Activated B cell treated with CpG ODN at 0.5 μM for 24 hours (primary cell): ENCODE measurements at regions not wholly inside any gene's neighbourhood (a gene's known extent, or its start where the extent isn't known, plus 50 kb on each side); places are given as distances from the start of the nearest gene placed in this dataset.

Experiments
- ATAC-seq: fragments of 200-7000 bp; cut with Tn5 transposase; one replicate; pipeline ENCODE4 v1.10.0; 2021; ENCODE audit warnings: low read depth, mild to moderate bottlenecking, moderate library complexity
- CTCF ChIA-PET: fragments of 350-600 bp; sonication (Branson Sonifier 250); formaldehyde crosslinking; loops from one replicate; lab custom pipeline; 2021; ENCODE audit warnings: antibody characterized with exemption; lab: Charles Lee
- POLR2A ChIA-PET: fragments of 350-600 bp; sonication (Branson Sonifier 250); formaldehyde crosslinking; loops from one replicate; lab custom pipeline; 2021; ENCODE audit warnings: antibody characterized with exemption; lab: Charles Lee
- DNase-seq: peaks from one replicate; pipeline ENCODE4 v3.0.0; 2022
- H3K27ac Mint-ChIP-seq: one replicate; pipeline ENCODE4 v1.8.0; 2020; ENCODE audit warnings: mixed read lengths
- H3K27me3 Mint-ChIP-seq: one replicate; pipeline ENCODE4 v1.8.0; 2021; ENCODE audit warnings: mixed read lengths
- H3K36me3 Mint-ChIP-seq: one replicate; pipeline ENCODE4 v1.8.0; 2021; ENCODE audit warnings: low read depth, mixed read lengths
- H3K4me1 Mint-ChIP-seq: one replicate; pipeline ENCODE4 v1.8.0; 2021; ENCODE audit warnings: mixed read lengths
- H3K4me3 Mint-ChIP-seq: one replicate; pipeline ENCODE4 v1.8.0; 2020; ENCODE audit warnings: mild to moderate bottlenecking, mixed read lengths
- H3K9me3 Mint-ChIP-seq: one replicate; pipeline ENCODE4 v1.8.0; 2020; ENCODE audit warnings: mixed read lengths
- intact Hi-C: fragments of 100-400 bp; cut with micrococcal nuclease; formaldehyde crosslinking; loops from one replicate; pipeline ENCODE4 v1.15.1; 2024
- TF ChIP-seq, protein P1 (sequence below): fragments of 200-600 bp; IDR thresholded peaks from one replicate; pipeline ENCODE4 v1.8.0; 2022; ENCODE audit warnings: antibody characterized with exemption, mild to moderate bottlenecking

DNA sequence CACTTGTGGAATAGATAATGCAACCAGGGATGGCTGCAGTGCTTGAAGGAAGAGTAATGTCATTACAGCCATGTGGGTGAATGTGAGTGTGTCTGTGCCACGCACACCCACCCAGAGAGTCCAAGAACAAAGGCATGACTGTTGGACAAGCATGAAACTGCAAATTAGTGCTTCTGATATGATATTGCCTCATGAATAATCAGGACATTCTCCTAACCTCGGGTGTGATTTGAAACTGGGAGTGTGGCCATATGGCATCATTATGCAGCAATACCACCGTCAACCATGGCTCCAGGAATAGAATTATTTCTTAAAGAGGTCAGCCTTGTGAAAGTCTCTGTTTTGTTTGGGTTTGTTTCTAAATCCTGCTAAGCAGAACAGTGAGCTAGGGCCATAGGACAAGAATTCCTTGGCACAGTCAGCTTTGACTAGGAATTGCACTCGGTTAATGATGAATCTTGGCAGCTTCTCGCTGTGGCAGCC, 678.0 kb upstream of the RAB6C start:
- ChIA-PET CTCF (no interaction called here), POLR2A (no interaction called here)
- ATAC-seq (no peak), DNase-seq (no peak)
- Mint-ChIP-seq H3K9me3 (peaks cover 3% of the 10 kb centered on the region), H3K4me3 (no peak overlapping the region), H3K36me3 (no peaks in the 10 kb centered on the region), H3K27me3 (peaks cover 12% of the 10 kb centered on the region), H3K4me1 (no peaks in the 10 kb centered on the region), H3K27ac (no peak overlapping the region)
- TF ChIP-seq, protein P1, sequence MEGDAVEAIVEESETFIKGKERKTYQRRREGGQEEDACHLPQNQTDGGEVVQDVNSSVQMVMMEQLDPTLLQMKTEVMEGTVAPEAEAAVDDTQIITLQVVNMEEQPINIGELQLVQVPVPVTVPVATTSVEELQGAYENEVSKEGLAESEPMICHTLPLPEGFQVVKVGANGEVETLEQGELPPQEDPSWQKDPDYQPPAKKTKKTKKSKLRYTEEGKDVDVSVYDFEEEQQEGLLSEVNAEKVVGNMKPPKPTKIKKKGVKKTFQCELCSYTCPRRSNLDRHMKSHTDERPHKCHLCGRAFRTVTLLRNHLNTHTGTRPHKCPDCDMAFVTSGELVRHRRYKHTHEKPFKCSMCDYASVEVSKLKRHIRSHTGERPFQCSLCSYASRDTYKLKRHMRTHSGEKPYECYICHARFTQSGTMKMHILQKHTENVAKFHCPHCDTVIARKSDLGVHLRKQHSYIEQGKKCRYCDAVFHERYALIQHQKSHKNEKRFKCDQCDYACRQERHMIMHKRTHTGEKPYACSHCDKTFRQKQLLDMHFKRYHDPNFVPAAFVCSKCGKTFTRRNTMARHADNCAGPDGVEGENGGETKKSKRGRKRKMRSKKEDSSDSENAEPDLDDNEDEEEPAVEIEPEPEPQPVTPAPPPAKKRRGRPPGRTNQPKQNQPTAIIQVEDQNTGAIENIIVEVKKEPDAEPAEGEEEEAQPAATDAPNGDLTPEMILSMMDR, result no peak
- intact Hi-C loops, result no loop called here

DNA sequence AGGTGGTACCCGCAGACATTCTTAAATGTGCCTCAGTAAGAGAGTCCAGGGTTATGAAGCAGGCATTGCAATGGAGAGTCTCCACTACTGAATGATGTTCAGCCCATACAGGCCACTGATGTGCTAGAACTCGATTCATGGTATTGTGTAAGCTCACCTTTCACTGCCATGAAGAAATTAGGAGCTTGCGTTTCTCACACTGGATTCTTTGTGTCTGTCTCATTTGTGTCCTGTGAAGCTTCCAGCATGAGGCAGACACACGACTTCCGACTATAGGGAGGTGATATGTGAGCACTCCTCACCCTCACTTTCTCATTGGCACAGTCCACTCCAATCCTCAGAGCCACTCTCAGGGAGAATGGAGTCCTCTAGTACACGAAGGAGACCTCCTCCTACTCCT, 677.4 kb upstream of the RAB6C start:
- DNase-seq, result no peak
- H3K27me3 Mint-ChIP-seq, result peaks cover 12% of the 10 kb centered on the region
- H3K4me1 Mint-ChIP-seq, result no peaks in the 10 kb centered on the region
- intact Hi-C loops, result no loop called here
- ChIA-PET CTCF (no interaction called here), POLR2A (no interaction called here)
- no peaks in the 10 kb centered on the region for H3K36me3 Mint-ChIP-seq
- no peak overlapping the region for H3K27ac Mint-ChIP-seq
- TF ChIP-seq, protein P1, result no peak
- no peak for ATAC-seq
- H3K9me3 Mint-ChIP-seq, result peaks cover 3% of the 10 kb centered on the region
- H3K4me3 Mint-ChIP-seq, result no peak overlapping the region

DNA sequence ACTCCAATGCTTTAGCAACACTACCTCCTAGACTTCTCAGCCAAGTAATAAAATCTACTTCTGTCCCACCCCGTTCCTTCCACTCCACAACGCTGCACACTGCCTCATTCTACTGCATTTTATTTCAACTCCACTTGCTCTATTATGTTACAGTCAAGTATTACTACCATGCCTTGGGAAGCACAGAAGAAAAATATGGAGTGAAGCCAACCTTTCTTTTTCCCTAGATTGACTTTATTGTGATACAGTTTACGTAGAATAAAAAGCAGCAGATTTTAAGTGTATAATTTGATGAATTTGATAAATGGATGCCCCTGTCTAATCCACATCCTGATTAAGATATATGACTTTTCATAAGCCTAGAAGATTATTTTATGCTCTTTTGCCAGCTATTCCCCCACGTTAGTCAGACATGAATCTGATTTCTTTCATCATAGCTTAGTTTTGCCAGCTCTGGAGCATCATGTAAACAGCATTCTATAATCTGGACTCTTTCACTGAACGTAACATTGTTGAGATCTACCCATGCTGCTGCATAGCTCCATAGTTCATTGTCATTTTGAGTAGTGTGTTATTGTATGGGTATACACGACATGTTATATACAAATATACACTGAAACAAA, 676.8 kb upstream of the RAB6C start:
- Mint-ChIP-seq H3K36me3 (no peaks in the 10 kb centered on the region), H3K4me1 (no peaks in the 10 kb centered on the region), H3K27ac (no peak overlapping the region), H3K27me3 (peaks cover 12% of the 10 kb centered on the region), H3K4me3 (no peak overlapping the region), H3K9me3 (peaks cover 3% of the 10 kb centered on the region)
- intact Hi-C loops, result no loop called here
- TF ChIP-seq, protein P1, result no peak
- ATAC-seq, result no peak
- POLR2A ChIA-PET, result no interaction called here
- DNase-seq, result no peak
- CTCF ChIA-PET, result no interaction called here

DNA sequence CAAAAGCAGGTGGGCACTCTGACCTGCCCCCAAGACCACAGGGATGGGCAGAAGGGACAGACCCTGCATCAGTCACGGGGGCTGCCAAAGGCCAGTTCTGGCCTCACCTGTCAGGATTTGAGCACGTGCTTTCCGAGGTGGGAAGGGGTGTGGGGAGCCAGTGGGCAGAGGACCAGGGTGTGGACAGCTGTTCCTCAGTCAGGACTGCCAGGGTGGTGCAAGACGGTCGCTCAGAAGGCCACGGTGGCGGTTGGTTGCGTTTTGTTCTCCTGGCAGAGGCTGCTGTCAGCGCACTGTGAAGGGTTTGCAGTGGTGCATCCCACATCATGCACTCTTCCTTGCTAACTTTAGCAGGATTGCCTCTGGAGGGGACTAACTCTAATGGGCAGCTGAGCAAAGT, 665.3 kb upstream of the RAB6C start:
- intact Hi-C loops, result no loop called here
- H3K4me3 Mint-ChIP-seq, result no peak overlapping the region
- ChIA-PET CTCF (no interaction called here), POLR2A (no interaction called here)
- ATAC-seq (no peak), DNase-seq (no peak)
- TF ChIP-seq, protein P1, result no peak
- no peak overlapping the region for H3K27ac Mint-ChIP-seq
- no peaks in the 10 kb centered on the region for H3K9me3 Mint-ChIP-seq
- H3K36me3 Mint-ChIP-seq, result no peaks in the 10 kb centered on the region
- H3K27me3 Mint-ChIP-seq, result no peaks in the 10 kb centered on the region
- H3K4me1 Mint-ChIP-seq, result no peaks in the 10 kb centered on the region

DNA sequence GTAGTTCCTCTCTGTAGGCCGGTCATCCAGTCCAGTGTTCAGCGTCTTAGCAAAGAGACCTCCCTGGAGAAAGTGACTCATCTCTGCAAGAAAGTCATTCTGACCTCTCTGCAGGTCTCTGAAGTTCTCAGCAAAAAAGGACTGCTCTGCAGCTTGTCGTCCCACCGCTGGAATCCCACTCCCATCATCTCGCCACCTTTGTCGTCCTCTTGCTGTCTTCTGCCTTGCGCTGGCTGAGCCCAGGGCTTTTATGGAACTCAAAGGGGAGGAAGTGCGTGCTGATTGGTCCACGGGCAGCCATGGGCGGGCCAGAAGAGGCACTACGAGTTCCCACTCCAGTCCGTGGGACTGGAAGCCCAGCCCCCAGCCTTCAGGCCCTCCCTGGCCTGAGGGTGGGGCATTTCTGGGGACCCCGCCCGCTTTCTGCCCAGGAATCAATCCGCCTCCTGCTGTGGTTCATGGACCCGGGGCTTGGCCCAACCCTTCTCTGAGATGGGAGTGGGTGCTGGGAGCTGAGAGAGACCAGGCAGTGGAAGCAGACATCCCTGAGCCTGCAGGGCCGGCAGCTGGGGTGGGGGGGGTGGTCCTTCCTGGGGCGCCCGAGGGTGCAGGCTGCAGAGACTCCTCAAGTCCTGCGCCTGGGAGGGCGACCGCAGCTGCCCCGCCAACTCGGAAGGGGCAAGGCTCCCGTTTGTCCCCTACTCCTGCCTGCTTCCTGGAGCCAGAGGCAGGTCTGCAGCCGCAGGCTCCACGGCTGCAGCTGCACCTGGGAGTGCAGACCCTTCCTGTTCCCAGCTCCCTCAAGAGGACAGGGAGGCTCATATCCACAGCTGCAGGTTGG, 660.7 kb upstream of the RAB6C start:
- Mint-ChIP-seq H3K36me3 (no peaks in the 10 kb centered on the region), H3K4me3 (no peak overlapping the region), H3K4me1 (no peaks in the 10 kb centered on the region), H3K27me3 (no peaks in the 10 kb centered on the region), H3K9me3 (no peaks in the 10 kb centered on the region), H3K27ac (no peak overlapping the region)
- TF ChIP-seq, protein P1, result no peak
- DNase-seq (no peak), ATAC-seq (no peak)
- ChIA-PET POLR2A (no interaction called here), CTCF (no interaction called here)
- intact Hi-C loops, result no loop called here
